ENCODE measurements at regions not wholly inside any gene's neighbourhood (a gene's known extent, or its start where the extent isn't known, plus 50 kb on each side); places are given as distances from the start of the nearest gene placed in this dataset.

DNA sequence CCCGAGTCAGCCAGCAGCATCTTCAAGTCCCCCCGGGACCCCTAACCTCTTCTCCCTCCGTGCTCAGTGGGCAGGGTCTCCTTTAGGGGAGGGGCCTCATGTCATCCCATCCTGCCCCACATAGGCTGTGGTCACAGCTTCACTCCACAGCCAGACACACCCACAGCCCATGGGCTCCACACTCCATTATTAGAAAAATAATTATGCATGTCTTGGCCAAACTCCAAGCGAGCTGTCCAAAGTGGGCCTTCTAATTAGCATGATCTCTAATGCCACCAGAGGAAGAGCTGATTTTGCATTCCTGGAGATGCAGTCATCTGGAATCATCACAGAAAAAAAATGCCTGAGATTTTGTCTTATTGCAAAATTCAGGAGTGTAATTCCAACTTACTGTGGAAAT lies 418.2 kb downstream of the IRX2 start:
- H3K4me1 ChIP-seq, result no peaks in the 10 kb centered on the region
- no peak overlapping the region for H3K4me3 ChIP-seq
- intact Hi-C loops (cut with DNase I; ENCODE audit: low total_unique reads), result no loop called here
- TF ChIP-seq, protein P1, sequence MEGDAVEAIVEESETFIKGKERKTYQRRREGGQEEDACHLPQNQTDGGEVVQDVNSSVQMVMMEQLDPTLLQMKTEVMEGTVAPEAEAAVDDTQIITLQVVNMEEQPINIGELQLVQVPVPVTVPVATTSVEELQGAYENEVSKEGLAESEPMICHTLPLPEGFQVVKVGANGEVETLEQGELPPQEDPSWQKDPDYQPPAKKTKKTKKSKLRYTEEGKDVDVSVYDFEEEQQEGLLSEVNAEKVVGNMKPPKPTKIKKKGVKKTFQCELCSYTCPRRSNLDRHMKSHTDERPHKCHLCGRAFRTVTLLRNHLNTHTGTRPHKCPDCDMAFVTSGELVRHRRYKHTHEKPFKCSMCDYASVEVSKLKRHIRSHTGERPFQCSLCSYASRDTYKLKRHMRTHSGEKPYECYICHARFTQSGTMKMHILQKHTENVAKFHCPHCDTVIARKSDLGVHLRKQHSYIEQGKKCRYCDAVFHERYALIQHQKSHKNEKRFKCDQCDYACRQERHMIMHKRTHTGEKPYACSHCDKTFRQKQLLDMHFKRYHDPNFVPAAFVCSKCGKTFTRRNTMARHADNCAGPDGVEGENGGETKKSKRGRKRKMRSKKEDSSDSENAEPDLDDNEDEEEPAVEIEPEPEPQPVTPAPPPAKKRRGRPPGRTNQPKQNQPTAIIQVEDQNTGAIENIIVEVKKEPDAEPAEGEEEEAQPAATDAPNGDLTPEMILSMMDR (IDR thresholded peaks at IDR 0.05), result no peak
- H3K27ac ChIP-seq, result no peak overlapping the region
- no peaks in the 10 kb centered on the region for H3K36me3 ChIP-seq
- no peaks in the 10 kb centered on the region for H3K9me3 ChIP-seq
- H3K27me3 ChIP-seq, result no peaks in the 10 kb centered on the region
- no peak for DNase-seq

DNA sequence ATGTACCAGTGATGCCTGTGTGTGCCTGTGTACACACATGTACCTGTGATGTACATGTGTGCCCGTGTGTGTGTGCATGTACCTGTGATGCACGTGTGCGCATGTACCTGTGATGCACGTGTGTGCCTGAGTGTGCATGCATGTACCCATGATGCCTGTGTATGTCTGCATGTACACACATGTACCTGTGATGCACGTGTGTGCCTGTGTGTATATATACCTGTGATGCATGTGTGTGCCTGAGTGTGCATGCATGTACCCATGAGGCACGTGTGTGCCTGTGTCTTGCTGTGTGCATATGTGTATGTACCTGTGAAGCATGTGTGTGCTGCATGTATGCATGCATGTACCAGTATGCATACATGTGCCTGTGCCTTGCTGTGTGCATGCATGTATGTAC lies 419.0 kb downstream of the IRX2 start:
- intact Hi-C loops (cut with DNase I; ENCODE audit: low total_unique reads), result no loop called here
- no peak for DNase-seq
- TF ChIP-seq, protein P1 (IDR thresholded peaks at IDR 0.05), result no peak
- Histone ChIP-seq H3K4me1 (no peaks in the 10 kb centered on the region), H3K9me3 (no peaks in the 10 kb centered on the region), H3K27me3 (no peaks in the 10 kb centered on the region), H3K36me3 (no peaks in the 10 kb centered on the region), H3K27ac (no peak overlapping the region), H3K4me3 (no peak overlapping the region)

DNA sequence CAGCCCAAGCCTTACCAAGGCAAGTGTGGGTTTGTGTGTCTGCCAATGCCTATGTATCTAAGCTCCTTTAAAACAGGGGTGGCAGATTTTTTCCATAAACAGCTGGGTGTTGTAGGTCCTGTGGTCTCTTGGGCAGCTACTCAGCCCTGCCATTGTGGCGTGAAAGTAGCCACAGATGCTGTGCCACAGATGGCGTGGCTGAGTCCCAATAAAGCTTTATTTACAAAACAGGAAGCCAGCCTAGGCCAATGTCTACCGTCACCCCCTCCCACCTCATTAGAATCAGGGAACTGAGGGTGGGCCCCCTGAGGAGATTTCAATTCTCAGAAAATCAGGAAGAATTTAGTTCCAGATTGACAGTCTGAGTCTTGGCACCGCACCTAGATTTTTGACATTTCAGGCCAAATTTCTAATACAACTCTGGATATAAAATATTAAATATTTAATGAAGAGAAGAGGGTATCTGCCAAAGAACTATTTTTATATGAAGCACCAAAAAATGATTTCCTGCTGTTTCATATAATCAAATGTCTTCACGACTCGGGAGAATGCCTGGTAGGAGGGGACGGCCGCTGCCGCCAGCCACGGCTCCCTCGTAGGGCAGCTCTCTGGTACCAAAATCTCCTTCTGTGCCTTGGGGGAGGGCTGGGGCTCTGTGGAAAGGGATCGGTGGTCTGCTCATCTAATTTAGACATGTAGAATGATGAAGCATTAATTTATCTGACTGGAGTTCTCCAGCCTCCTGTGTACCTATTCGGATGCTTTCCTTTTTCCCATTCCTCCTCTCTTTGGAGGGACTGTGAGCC lies 420.9 kb downstream of the IRX2 start:
- Histone ChIP-seq H3K36me3 (no peaks in the 10 kb centered on the region), H3K27ac (no peak overlapping the region), H3K4me3 (no peak overlapping the region), H3K9me3 (no peaks in the 10 kb centered on the region), H3K27me3 (no peaks in the 10 kb centered on the region), H3K4me1 (no peaks in the 10 kb centered on the region)
- DNase-seq, result no peak
- intact Hi-C loops (cut with DNase I; ENCODE audit: low total_unique reads), result no loop called here
- TF ChIP-seq, protein P1 (IDR thresholded peaks at IDR 0.05), result no peak

DNA sequence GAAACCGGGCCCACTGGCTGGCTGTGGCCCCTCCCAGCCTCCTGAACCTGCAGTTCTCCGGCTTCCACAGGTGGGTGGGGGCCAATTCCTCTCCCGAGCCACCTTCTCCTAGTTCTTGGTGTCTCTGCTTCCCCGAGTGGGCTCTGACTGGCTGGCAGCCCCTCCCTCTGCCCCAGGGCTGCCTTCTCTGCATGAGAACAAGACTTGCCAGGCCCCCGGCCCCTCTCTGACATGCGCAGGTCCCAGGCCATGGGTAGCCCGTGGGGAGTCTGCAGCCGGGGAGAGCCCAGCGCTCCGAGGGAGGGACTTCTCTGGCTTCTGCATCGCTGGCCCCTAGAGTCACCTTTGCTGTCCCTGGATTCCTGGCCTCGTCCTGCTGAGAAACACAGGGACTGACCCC lies 421.7 kb downstream of the IRX2 start:
- Histone ChIP-seq H3K9me3 (no peaks in the 10 kb centered on the region), H3K4me1 (no peaks in the 10 kb centered on the region), H3K36me3 (no peaks in the 10 kb centered on the region), H3K27ac (no peak overlapping the region), H3K4me3 (no peak overlapping the region), H3K27me3 (no peaks in the 10 kb centered on the region)
- intact Hi-C loops (cut with DNase I; ENCODE audit: low total_unique reads), result no loop called here
- DNase-seq, result no peak
- TF ChIP-seq, protein P1 (IDR thresholded peaks at IDR 0.05), result no peak

DNA sequence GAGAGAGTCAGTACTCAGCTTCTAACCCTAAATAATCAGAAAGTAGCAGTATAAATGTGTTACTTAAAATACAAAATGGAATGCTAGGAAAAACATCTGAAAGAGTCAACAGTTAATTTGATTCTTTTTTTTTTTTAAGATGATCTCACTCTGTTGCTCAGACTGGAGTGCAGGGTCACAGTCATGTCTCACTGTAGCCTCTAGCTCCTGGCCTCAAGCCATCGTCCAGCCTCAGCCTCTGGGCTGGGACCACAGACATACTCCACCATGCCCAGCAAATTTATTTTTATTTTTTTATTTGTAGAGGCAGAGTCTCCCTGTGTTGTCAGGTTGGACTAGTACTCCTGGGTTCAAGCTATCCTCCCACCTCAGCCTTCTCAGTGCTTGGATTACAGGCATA lies 424.9 kb downstream of the IRX2 start:
- no peaks in the 10 kb centered on the region for H3K4me1 ChIP-seq
- no peaks in the 10 kb centered on the region for H3K9me3 ChIP-seq
- H3K27me3 ChIP-seq, result no peaks in the 10 kb centered on the region
- intact Hi-C loops (cut with DNase I; ENCODE audit: low total_unique reads), result no loop called here
- H3K4me3 ChIP-seq, result no peak overlapping the region
- H3K36me3 ChIP-seq, result no peaks in the 10 kb centered on the region
- no peak for DNase-seq
- TF ChIP-seq, protein P1 (IDR thresholded peaks at IDR 0.05), result no peak
- no peak overlapping the region for H3K27ac ChIP-seq

Data from tibial artery (tissue), 4 donors.